ACHN (cell line): ENCODE measurements at regions not wholly inside any gene's neighbourhood (a gene's known extent, or its start where the extent isn't known, plus 50 kb on each side); places are given as distances from the start of the nearest gene placed in this dataset.
"Not testable (repeated sequence)": the region's sequence is repeated elsewhere in the genome, so short reads cannot be mapped to it uniquely, and the experiment has no call there.

Experiments
- DNase-seq: peaks from one replicate; pipeline ENCODE4 v3.0.0-alpha.2; 2015
- in situ Hi-C: cut with HindIII; loops from 2 replicates; pipeline ENCODE4 v1.10.0; 2017; ENCODE audit warnings: low sequenced_read_pairs, low pct_ligation_motif_present, low pct_unique_long_range_greater_than_20kb

DNA sequence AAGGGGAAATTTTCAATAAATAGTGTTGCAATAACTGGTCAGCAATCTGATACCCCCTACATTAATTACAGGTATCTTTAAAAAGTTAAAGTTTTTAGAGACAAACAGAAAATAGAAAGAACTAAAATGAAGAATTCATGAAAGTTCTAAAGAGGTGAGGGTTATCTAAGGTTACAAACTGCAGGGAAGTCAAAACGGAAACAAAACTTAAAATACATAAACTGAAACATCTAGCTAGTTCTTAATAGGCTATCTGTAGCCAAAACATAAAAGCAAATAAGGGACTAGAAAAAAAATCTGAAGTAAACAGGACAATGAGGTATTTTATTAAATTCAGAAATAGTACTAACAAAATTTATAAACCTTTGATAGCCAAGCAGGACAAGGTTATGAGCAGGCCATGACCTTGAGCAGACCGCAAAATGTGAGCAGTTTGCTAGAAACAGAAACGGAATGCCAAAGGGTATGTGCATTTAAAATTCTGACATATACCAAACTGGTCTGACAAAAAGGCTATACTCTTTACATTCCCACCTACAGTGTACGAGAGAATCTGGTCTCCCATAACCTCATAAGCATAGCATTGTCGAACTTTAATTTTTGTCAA lies 56.9 kb upstream of the SRRM3 start:
- DNase-seq, in situ Hi-C loops: not testable (repeated sequence)

DNA sequence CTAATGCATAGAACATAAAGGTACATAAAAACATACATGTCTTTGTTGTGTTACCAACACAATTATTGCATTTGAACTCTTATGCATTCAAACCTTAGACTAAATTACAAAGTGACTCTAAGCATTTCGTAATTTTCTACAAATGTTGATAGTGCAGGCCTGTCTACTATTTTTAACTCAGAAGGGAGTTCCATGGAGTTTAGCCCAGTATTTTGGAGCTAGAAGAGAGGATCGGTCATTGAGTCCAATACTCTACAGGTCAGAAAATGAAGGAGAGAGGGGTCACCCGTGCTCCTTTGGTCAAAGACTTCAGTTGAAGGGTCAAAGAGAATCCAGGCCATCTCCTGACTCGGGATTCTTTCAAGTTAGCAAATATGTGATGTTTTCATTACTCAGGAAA lies 55.3 kb upstream of the SRRM3 start:
- no peak for DNase-seq
- in situ Hi-C loops, result no loop called here

DNA sequence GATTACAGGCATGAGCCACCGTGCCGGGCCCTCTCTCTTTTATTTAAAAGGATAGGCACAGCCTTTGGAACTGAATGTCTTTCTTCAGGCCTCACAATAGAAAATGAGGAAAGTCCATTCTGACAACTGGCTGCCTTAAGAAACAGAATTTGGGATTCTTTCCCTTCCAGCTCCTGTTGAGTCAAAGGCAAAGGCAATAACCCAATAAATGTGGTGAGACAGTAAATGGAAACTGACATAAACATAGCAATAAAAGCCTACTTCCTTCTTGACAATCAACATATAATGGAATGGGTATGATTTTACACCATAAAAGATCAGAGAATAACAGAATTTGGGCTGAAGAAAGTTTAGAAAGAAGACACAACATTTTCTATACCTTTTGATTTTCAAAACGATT lies 52.7 kb upstream of the SRRM3 start:
- in situ Hi-C loops, DNase-seq: not testable (repeated sequence)

DNA sequence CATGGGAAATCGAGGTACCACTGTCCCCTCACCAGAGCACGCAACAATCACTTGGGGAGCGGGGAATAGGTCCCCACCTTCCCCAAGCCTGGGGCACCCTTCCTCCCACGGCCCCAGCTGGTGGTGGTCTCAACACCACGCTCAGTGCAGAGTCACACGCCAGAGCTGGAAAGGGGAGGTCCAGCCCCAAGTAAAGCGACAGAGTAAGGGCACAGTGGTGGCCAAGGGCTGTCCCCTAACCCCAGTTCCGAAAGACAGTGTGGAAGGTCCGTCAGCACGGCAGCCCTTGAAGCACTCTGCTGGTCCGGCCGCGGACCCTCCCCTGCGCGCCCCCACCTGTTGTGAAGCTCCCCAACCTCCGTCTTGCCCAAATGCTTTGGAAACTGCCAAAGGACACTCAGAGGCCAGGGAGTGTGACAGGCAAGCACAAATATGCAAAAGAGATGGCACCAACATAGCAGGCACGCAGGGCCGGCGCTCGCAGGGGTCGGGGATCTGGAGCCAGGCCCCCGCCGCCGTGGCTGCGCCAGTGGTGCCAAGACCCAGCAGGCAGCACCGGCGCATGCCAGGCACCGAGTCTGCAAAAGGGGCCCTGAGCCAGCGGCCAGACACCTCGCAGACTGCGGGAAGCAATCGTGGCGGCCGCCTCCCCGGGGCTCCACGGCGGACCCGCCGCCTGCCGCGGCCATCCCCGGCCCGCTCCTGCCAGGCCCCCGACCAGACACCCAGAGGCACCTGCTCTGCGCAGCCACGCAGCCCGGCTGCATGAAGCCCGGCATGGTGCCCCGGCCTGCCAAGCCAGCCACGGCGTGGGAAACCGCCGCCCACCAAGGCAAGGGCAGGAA lies 51.6 kb upstream of the SRRM3 start:
- no peak for DNase-seq
- in situ Hi-C loops, result no loop called here
